ENCODE measurements at regions not wholly inside any gene's neighbourhood (a gene's known extent, or its start where the extent isn't known, plus 50 kb on each side); places are given as distances from the start of the nearest gene placed in this dataset.

GRCh38 chr6:7468382-7469081 lies 72.9 kb upstream of the DSP start:
- peak; percentile 89 for DNase-seq (ENCODE audit: low read depth)

- DNase-seq (ENCODE audit: low read depth) = peak; percentile 38
These were observed 71.8 kb upstream of the DSP start for GRCh38 chr6:7469696-7470095.

GRCh38 chr6:7471171-7471570 lies 70.3 kb upstream of the DSP start:
- no peak for DNase-seq (ENCODE audit: low read depth)

- DNase-seq (ENCODE audit: low read depth) = no peak
These were observed 67.4 kb upstream of the DSP start for GRCh38 chr6:7473805-7474719.

DNA sequence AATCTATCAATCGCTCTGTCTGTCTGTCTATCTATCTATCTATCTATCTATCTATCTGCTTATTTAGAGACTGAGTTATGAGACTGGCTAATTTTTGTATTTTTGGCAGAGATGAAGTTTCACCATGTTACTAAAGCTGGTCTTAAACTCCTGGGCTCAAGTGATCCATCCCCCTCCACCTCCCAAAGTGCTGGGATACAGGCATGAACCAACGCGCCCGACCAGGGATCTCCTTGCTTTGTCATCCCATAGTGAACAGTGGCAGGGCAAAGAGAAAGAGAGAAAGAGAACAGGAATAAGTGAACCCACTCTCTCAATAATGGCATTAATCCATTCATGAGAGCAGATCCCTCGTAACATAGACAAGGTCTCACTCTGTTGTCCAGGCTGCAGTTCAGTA lies 66.4 kb upstream of the DSP start:
- DNase-seq (ENCODE audit: low read depth) = no peak

DNA sequence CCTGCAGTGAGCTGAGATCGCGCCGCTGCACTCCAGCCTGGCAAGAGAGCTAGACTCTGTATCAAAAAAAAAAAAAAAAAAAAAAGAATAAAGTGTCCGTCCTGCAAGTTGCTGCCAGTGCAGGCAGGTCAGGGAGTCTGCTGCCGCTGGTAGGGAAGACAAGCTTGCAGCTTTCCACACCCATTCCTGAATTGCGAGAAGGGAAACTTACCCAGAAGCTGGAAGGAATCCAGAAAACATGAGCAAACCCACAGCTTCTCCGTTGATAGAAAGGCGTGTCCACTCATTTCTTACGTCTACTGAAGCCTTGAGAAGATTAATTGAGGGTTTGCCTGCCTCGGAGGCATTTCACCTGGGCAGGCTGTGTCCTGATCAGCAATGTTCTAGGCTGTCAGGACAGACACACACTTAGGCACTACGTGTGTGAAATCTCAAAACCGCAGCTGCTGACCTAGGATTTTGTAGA lies 61.6 kb upstream of the DSP start:
- peak; percentile 54 for DNase-seq (ENCODE audit: low read depth)

GRCh38 chr6:7484666-7485065 lies 56.8 kb upstream of the DSP start:
- DNase-seq (ENCODE audit: low read depth) = no peak

- DNase-seq (ENCODE audit: low read depth) = no peak
These were observed 54.5 kb upstream of the DSP start for GRCh38 chr6:7486951-7487350.

DNA sequence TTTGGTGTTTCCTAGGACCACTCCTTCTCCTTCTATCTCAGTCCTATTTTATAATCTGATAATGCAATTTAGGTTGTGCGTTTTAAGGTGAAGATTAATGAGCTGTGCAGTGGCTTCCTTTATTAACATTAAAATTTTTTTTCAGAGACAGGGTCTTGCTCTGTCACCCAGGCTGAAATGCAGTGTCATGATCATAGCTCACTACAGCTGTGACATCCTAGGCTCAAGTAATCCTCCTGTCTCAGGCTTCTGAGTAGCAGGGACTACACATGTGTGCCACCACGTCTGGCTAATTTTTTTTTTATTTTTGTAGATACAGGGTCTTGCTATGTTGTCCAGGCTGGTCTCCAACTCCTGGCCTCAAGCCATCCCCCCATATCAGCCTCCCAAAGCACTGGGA lies 53.0 kb upstream of the DSP start:
- DNase-seq (ENCODE audit: low read depth) = no peak

- DNase-seq (ENCODE audit: low read depth) = no peak
These were observed 52.1 kb upstream of the DSP start for GRCh38 chr6:7489376-7489775.
